IMR-90 (cell line): ENCODE measurements at regions not wholly inside any gene's neighbourhood (a gene's known extent, or its start where the extent isn't known, plus 50 kb on each side); places are given as distances from the start of the nearest gene placed in this dataset.

Experiments used
- CEBPB ChIP-seq: IDR thresholded peaks from 2 replicates; pipeline ENCODE4 v1.6.1; 2012; ENCODE audit warnings: low read depth, low read length, improper control_type of control experiment
- CHD1 ChIP-seq: IDR thresholded peaks from 2 replicates; pipeline ENCODE4 v1.6.1; 2012; ENCODE audit warnings: low read depth, low read length, improper control_type of control experiment
- MXI1 ChIP-seq: IDR thresholded peaks from 2 replicates; pipeline ENCODE4 v1.6.1; 2012; ENCODE audit warnings: low read depth, mild to moderate bottlenecking, low read length, moderate library complexity, borderline replicate concordance
- POLR2A ChIP-seq: IDR thresholded peaks from 2 replicates; pipeline ENCODE4 v1.6.1; 2012; ENCODE audit warnings: mild to moderate bottlenecking, low read depth, low read length
- RAD21 ChIP-seq: IDR thresholded peaks from 2 replicates; pipeline ENCODE4 v1.6.1; 2012; ENCODE audit warnings: low read length, improper control_type of control experiment
- RFX5 ChIP-seq: IDR thresholded peaks from 2 replicates; pipeline ENCODE4 v1.8.0; 2012; ENCODE audit warnings: low read depth, mild to moderate bottlenecking, low read length, moderate library complexity
- SMC3 ChIP-seq: fragments of 150-350 bp; IDR thresholded peaks from 2 replicates; pipeline ENCODE4 v1.6.1; 2016; ENCODE audit warnings: low read depth, mild to moderate bottlenecking, antibody characterized with exemption, low read length, moderate library complexity
- TF ChIP-seq, protein P1 (sequence below): conservative IDR thresholded peaks from 2 replicates; pipeline ENCODE4 v1.5.1; 2012; ENCODE audit warnings: mild to moderate bottlenecking, low read depth, low read length, improper control_type of control experiment

DNA sequence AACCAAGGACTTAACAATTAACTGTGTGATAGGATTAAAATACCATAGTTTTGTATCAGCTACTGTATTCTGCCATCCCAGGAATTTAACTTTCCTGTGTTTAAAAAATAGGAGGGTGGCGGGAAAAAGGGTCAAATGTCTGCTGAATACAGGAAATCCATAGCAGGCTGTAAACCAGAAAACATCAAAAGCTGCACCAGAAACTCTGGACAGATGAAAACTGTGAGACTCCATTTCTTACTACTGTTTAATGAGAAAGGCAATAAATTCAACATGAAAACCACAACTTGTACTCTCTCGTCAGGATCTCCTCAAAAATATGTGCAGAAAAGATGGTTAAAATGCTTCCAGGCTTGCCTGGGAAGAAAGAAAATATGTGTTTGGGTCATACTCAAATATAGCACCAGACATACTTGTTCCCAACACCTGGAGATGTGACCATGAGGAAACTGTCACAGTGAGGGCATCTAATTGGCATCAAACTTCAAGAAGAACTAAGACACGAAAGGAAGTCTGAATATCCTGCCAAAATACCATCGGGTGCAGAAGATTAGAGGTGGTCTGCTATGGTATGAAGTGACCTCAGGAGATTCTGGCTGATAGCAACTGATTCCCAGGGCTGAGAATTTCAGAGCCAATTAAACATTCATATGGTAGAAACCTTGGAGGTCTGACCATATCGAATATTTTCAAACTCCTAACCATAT, 164.7 kb upstream of the TARS1 start:
- TF ChIP-seq, protein P1, sequence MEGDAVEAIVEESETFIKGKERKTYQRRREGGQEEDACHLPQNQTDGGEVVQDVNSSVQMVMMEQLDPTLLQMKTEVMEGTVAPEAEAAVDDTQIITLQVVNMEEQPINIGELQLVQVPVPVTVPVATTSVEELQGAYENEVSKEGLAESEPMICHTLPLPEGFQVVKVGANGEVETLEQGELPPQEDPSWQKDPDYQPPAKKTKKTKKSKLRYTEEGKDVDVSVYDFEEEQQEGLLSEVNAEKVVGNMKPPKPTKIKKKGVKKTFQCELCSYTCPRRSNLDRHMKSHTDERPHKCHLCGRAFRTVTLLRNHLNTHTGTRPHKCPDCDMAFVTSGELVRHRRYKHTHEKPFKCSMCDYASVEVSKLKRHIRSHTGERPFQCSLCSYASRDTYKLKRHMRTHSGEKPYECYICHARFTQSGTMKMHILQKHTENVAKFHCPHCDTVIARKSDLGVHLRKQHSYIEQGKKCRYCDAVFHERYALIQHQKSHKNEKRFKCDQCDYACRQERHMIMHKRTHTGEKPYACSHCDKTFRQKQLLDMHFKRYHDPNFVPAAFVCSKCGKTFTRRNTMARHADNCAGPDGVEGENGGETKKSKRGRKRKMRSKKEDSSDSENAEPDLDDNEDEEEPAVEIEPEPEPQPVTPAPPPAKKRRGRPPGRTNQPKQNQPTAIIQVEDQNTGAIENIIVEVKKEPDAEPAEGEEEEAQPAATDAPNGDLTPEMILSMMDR: no peak
- TF ChIP-seq MXI1 (no peak), CEBPB (no peak), RAD21 (no peak), POLR2A (no peak), SMC3 (no peak), CHD1 (no peak), RFX5 (no peak)
